GM12891 (cell line): ENCODE measurements at regions not wholly inside any gene's neighbourhood (a gene's known extent, or its start where the extent isn't known, plus 50 kb on each side); places are given as distances from the start of the nearest gene placed in this dataset.

Experiments used
- POLR2A ChIP-seq: IDR thresholded peaks from 2 replicates; pipeline ENCODE4 v1.6.1; 2011; ENCODE audit warnings: low read depth, low read length, control low read depth
- POLR2AphosphoS5 ChIP-seq: IDR thresholded peaks from 2 replicates; pipeline ENCODE4 v1.6.1; 2011; ENCODE audit warnings: low read depth, low read length, control low read depth
- POU2F2 ChIP-seq: IDR thresholded peaks from 2 replicates; pipeline ENCODE4 v1.6.1; 2011; ENCODE audit warnings: low read depth, mild to moderate bottlenecking, control low read depth, low read length, moderate library complexity

GRCh38 chr3:20246662-20247061, 60.7 kb upstream of the SGO1 start:
- no peak for TF ChIP-seq POLR2A
- TF ChIP-seq POLR2AphosphoS5: no peak
- TF ChIP-seq POU2F2: no peak
